ENCODE measurements at regions not wholly inside any gene's neighbourhood (a gene's known extent, or its start where the extent isn't known, plus 50 kb on each side); places are given as distances from the start of the nearest gene placed in this dataset.

- whole genome bisulfite sequencing, 2 donors: 89 to 93% methylated on average over 8 of the region's 8 CpGs
- Histone ChIP-seq H3K9ac (ENCODE audit: insufficient read depth in 1 of 2, low read length in 2 of 2) (no peak overlapping the region), H3K27ac (ENCODE audit: low read depth in 1 of 2, low read length in 1 of 2) (no peak overlapping the region), H3K36me3 (ENCODE audit: control insufficient read depth in 4 of 4, insufficient read depth in 4 of 4, low read length in 4 of 4) (no peaks in the 10 kb centered on the region), H3K9me3 (ENCODE audit: control insufficient read depth in 4 of 4, insufficient read depth in 3 of 4, low read length in 3 of 4) (no peaks in the 10 kb centered on the region), H3K4me1 (ENCODE audit: control insufficient read depth in 5 of 5, insufficient read depth in 5 of 5, low read length in 5 of 5) (no peaks in the 10 kb centered on the region), H3K27me3 (ENCODE audit: control insufficient read depth in 3 of 3, insufficient read depth in 3 of 3, low read length in 2 of 3) (no peaks in the 10 kb centered on the region), H3K4me3 (no peak overlapping the region)
- no peak for DNase-seq
- no peak for ATAC-seq (ENCODE audit: insufficient read depth, low FRiP score)
- no peak for TF ChIP-seq CTCF (IDR thresholded peaks at IDR 0.05; ENCODE audit: control extremely low read depth, extremely low read depth)
These were observed 64.8 kb upstream of the HELT start for GRCh38 chr4:184953421-184953945.

DNA sequence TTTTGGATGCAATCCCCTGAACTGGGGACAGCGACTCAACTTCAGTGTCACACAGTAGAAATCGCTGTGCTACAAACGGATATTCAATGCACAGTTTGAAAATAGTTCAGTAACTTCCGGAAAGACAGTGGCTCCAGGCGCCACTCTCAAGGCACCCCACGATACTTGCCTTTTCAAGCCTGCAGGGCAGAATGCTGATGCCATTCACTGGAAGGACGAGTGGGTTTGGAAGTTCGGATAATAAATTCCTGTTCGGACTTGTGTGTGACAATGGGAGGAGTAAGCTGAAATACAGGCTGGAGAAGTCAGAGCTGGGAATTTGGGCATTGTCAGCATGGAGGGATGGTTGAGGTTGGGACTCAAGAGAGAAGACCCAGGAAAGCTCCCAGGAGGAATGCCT is 64.3 kb upstream of the HELT start:
- 86 to 90% methylated on average over 9 of the region's 9 CpGs for WGBS, 2 donors
- TF ChIP-seq CTCF (IDR thresholded peaks at IDR 0.05; ENCODE audit: control extremely low read depth, extremely low read depth): no peak

DNA sequence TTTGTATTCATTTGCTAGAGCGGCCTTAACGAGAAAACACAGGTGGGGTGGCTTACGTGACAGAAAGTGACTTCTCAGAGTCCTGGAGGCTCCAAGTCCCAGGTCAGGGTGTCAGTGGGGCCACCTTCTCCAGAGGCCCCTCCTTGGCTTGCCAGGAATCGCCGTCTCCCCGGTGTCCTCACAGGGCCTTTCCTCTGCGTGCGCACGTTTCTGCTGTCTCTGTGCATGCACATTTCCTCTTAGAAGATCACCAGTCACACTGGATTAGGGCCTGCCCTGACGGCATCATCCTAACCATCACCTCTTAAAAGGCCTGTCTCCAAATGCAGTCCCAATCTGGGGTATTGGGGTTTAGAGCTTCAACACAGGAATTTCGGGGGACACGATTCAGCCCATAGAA is 63.8 kb upstream of the HELT start:
- Histone ChIP-seq H3K9me3 (ENCODE audit: control insufficient read depth in 4 of 4, insufficient read depth in 3 of 4, low read length in 3 of 4) (no peaks in the 10 kb centered on the region), H3K27ac (ENCODE audit: low read depth in 1 of 2, low read length in 1 of 2) (no peak overlapping the region), H3K9ac (ENCODE audit: insufficient read depth in 1 of 2, low read length in 2 of 2) (no peak overlapping the region), H3K27me3 (ENCODE audit: control insufficient read depth in 3 of 3, insufficient read depth in 3 of 3, low read length in 2 of 3) (no peaks in the 10 kb centered on the region), H3K4me3 (no peak overlapping the region), H3K4me1 (ENCODE audit: control insufficient read depth in 5 of 5, insufficient read depth in 5 of 5, low read length in 5 of 5) (no peaks in the 10 kb centered on the region), H3K36me3 (ENCODE audit: control insufficient read depth in 4 of 4, insufficient read depth in 4 of 4, low read length in 4 of 4) (no peaks in the 10 kb centered on the region)
- TF ChIP-seq CTCF (IDR thresholded peaks at IDR 0.05; ENCODE audit: control extremely low read depth, extremely low read depth): no peak
- DNase-seq (no peak), ATAC-seq (ENCODE audit: insufficient read depth, low FRiP score) (no peak)
- WGBS, 2 donors: 84 to 86% methylated on average over 12 of the region's 12 CpGs

More for the DNA sequence above, 64.3 kb upstream of the HELT start:
- Histone ChIP-seq H3K27ac (ENCODE audit: low read depth in 1 of 2, low read length in 1 of 2) (no peak overlapping the region), H3K4me3 (no peak overlapping the region), H3K4me1 (ENCODE audit: control insufficient read depth in 5 of 5, insufficient read depth in 5 of 5, low read length in 5 of 5) (no peaks in the 10 kb centered on the region), H3K9ac (ENCODE audit: insufficient read depth in 1 of 2, low read length in 2 of 2) (no peak overlapping the region), H3K36me3 (ENCODE audit: control insufficient read depth in 4 of 4, insufficient read depth in 4 of 4, low read length in 4 of 4) (no peaks in the 10 kb centered on the region), H3K9me3 (ENCODE audit: control insufficient read depth in 4 of 4, insufficient read depth in 3 of 4, low read length in 3 of 4) (no peaks in the 10 kb centered on the region), H3K27me3 (ENCODE audit: control insufficient read depth in 3 of 3, insufficient read depth in 3 of 3, low read length in 2 of 3) (no peaks in the 10 kb centered on the region)
- ATAC-seq (ENCODE audit: insufficient read depth, low FRiP score): no peak
- DNase-seq: no peak

DNA sequence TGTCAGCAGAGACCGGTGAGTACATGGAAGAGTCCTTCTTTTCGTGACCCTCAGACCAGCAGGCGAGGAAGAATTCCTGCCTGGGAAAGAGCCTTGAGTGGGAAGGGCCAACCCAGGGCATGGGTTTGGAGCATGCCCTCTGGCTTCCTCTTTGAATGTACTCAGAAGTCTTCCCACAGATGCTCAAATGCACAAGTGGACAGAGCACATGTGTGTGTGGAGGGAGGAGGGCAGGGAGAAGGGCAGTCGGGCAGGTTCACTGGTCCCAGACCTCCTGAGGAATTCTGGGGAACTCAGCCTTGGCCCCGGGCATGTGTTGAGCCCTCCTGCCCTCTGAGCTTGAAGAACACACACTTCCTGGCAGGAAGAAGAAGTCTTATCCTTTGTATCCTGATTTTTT is 63.2 kb upstream of the HELT start:
- Histone ChIP-seq H3K27me3 (ENCODE audit: control insufficient read depth in 3 of 3, insufficient read depth in 3 of 3, low read length in 2 of 3) (no peaks in the 10 kb centered on the region), H3K36me3 (ENCODE audit: control insufficient read depth in 4 of 4, insufficient read depth in 4 of 4, low read length in 4 of 4) (no peaks in the 10 kb centered on the region), H3K4me3 (no peak overlapping the region), H3K27ac (ENCODE audit: low read depth in 1 of 2, low read length in 1 of 2) (no peak overlapping the region), H3K9me3 (ENCODE audit: control insufficient read depth in 4 of 4, insufficient read depth in 3 of 4, low read length in 3 of 4) (no peaks in the 10 kb centered on the region), H3K4me1 (ENCODE audit: control insufficient read depth in 5 of 5, insufficient read depth in 5 of 5, low read length in 5 of 5) (no peaks in the 10 kb centered on the region), H3K9ac (ENCODE audit: insufficient read depth in 1 of 2, low read length in 2 of 2) (no peak overlapping the region)
- DNase-seq (no peak), ATAC-seq (ENCODE audit: insufficient read depth, low FRiP score) (no peak)
- no peak for TF ChIP-seq CTCF (IDR thresholded peaks at IDR 0.05; ENCODE audit: control extremely low read depth, extremely low read depth)
- 66 to 75% methylated on average over 5 of the region's 5 CpGs for WGBS, 2 donors
